DOHH2 (cell line): ENCODE measurements at regions not wholly inside any gene's neighbourhood (a gene's known extent, or its start where the extent isn't known, plus 50 kb on each side); places are given as distances from the start of the nearest gene placed in this dataset.

Experiments
- CTCF ChIP-seq: fragments of 200-600 bp; sonication (generic); IDR thresholded peaks from one replicate; pipeline ENCODE4 v1.5.1; 2014; ENCODE audit warnings: antibody characterized with exemption, mild to moderate bottlenecking, low read depth, low read length; ENCODE audit not compliant: poor library complexity, severe bottlenecking
- EZH2phosphoT487 ChIP-seq: fragments of 200-600 bp; sonication (generic); IDR thresholded peaks from 2 replicates; pipeline ENCODE4 v1.6.1; 2017; ENCODE audit warnings: borderline replicate concordance, mild to moderate bottlenecking, antibody characterized with exemption, low read length, moderate library complexity, mixed read lengths

- TF ChIP-seq CTCF (no peak), EZH2phosphoT487 (no peak)
Observed at GRCh38 chr17:69860142-69860680, 214.8 kb upstream of the KCNJ16 start.
